GM18507 (cell line): ENCODE measurements at regions not wholly inside any gene's neighbourhood (a gene's known extent, or its start where the extent isn't known, plus 50 kb on each side); places are given as distances from the start of the nearest gene placed in this dataset.

Experiments
- DNase-seq: peaks from one replicate; pipeline ENCODE4 v3.0.0; 2011; ENCODE audit warnings: low read depth; ENCODE audit not compliant: insufficient read length; ENCODE audit errors: extremely low spot score
- FAIRE-seq: peaks from 2 replicates; lab custom pipeline; 2011; peaks lifted over from hg19 to GRCh38; lab: Jason Lieb, UNC

GRCh38 chr1:239718997-239719628 lies 332.7 kb downstream of the CHRM3 start:
- FAIRE-seq: no peak
- no peak for DNase-seq

DNA sequence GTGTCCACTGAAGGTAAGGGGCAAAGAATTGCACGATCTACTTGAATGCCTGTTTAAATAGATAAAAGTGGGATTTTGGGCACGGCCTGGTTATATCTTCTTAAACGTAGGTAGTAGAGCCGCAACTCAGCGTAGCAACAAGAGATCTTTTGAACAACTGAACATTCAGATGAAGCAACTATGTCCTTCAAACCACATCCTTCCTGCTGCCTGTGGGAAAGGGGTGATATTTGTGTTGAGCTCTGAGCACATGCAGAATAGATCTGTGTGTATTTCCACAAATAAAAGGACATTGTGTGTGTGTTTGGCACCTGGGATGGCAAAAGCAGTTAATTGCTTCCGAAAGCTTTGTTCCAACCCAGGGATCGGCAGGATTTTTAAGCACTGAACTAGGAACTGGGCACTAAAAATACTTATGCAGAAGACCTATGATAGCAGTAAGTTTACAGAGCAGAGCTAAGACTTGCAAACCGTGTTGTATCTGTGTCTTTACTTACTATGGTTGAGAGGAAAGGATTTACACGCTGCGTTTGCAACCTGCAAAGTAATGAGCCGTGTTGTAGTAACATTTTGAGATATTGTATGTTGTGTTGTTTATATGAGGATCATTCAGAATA lies 333.4 kb downstream of the CHRM3 start:
- FAIRE-seq (no peak), DNase-seq (no peak)

DNA sequence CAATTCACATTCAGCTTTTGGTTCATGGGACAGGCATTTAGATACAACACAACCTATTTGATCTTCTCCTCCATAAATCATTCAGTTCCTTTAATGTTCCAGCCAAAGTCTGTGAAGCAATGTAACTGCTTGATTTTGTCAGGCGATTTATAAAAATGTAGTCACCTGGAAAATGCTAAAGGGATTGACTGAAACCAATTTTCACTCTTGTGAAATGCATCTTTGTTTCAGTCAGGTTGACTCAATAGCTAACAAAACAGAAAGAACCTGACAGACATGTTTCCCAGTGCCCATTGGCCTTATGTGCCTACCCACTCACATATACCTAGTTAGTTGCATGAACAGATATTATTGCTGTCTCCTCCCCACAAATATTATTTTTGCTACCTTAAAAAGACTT lies 335.7 kb downstream of the CHRM3 start:
- DNase-seq (no peak), FAIRE-seq (no peak)

DNA sequence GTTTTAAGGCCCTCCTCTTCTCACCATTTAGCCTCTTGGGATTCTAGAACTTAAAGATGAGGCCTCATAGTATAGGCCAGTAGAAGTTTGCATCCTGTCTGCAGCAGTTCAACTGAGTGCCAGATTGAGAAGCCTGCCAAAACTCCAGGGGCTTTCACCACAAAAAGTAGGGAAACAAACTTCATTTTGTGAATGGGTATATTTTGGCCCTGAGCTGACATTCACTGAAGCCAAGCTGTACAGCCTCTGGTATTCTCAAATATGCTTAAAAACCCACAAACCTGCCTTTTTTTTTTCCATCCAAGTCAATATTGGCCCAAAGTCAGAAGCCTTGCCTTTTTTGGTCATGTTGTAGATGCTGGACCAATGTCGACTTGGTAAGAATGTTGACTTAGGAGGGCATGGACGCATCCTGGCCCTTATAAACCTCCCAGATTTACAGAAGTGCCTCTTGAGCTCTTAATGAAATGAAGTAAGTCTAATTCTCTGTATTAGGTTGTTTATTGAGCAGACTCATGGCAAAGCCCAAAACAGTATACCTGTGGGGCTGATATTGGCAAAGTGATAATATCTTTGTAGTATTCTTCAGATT lies 337.5 kb downstream of the CHRM3 start:
- no peak for FAIRE-seq
- DNase-seq: no peak

DNA sequence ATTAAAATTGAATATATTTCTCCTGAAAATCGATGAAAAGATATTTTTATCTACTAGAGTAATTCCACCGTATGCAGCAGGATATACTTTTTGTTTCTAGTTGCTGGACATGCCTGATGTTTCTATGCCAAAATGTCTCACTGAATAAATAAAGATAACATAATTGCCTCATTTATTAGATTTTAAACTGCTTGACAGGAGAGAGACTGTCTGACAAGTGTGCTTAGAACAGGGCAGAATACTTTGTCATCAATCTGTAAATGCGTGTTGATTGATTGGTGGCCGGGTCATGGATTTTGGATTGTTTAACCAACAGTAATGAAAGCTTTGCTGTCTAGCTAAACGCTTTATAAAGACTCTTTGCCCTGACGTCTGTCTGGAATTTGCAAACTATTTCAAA lies 339.0 kb downstream of the CHRM3 start:
- FAIRE-seq (no peak), DNase-seq (no peak)

DNA sequence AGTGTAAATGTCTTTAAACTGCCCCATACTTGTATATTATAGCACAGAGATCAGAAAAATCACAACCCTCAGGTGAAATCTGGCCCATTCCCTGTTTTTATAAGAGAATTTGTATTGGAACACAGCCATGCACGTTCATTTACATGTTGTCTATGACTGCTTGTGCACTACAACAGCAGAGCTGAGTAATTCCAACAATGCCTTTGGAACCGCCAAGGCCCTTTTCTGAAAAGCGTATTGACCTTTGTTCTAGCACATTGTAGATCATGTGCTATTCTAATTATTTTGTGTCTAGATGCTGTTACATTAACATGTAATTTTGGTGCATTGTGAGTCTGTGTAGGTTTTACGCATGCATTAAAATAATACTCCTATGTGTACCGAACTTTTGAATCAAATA lies 339.6 kb downstream of the CHRM3 start:
- FAIRE-seq: no peak

GRCh38 chr1:239730378-239730777 lies 344.0 kb downstream of the CHRM3 start:
- DNase-seq (no peak), FAIRE-seq (no peak)

More for the DNA sequence above, 339.6 kb downstream of the CHRM3 start:
- no peak for DNase-seq

DNA sequence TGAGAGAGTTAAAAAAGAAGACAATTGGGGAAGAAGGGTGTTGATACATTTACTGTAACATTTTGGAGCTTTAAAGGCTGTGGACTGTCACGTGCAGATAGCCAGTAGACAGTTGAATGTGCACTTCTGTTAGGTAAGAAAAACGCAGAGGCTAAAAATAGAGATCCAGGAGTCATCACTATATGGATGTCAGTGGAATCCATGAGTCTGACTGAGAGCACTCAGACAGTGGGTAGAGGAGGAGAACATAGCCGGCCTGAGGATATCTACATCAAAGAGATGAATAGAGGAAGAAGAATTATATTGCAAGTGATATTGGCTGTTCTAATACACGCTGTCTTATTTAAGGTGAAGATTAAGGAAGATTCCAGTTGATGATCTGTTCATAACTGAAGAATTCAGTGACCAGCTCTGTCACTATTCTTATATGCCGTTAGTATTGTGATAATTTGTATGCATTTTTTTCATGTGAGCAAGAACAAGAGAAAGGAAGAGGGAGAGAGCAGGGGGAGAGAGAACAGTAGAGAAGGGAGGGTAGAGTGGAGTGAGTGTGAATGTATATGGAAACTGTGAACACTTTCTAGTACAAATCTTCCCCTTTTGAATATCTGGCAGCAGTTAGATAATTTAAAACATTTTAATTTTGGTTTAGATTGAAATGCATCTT lies 344.8 kb downstream of the CHRM3 start:
- no peak for FAIRE-seq
- DNase-seq: no peak

DNA sequence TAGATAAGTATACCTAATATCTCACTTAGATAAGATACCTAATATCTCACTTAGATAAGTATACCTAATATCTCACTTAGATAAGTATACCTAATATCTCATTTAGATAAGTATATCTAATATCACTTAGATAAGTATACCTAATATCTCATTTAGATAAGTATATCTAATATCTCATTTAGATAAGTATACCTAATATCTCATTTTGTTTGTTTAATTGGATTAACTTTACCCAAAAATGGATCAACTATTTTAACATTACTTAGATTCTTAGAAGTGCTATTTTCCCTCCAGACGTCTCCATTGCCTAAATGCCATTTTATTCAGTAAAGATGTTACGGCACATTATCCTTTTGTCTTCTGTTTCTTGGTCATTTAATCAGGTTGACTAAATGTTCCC lies 346.4 kb downstream of the CHRM3 start:
- FAIRE-seq (no peak), DNase-seq (no peak)

- no peak for FAIRE-seq
- DNase-seq: no peak
Observed at GRCh38 chr1:239733995-239734394, 347.6 kb downstream of the CHRM3 start.

- FAIRE-seq: no peak
- no peak for DNase-seq
Observed at GRCh38 chr1:239735111-239735510, 348.7 kb downstream of the CHRM3 start.

DNA sequence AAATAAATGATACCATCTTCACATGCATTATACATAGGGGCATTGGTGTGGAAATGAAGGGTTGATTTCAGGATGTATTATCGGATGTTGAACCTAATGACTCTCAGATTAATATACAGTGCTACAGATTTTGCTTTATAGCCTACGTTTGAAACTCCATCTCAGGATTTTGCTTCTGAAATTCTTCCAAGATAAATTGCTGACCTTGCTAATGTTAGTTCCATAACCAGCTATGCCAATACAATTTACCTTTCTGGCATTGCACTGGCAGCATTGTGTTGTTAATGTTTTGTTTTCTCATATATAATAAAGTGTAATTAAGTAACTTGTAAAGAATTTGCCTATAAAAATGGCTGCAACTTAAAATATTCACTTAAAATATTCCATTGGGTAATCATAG lies 350.1 kb downstream of the CHRM3 start:
- no peak for DNase-seq
- FAIRE-seq: no peak

- no peak for FAIRE-seq
- no peak for DNase-seq
Observed at GRCh38 chr1:239739375-239739774, 352.3 kb upstream of the FMN2 start.

DNA sequence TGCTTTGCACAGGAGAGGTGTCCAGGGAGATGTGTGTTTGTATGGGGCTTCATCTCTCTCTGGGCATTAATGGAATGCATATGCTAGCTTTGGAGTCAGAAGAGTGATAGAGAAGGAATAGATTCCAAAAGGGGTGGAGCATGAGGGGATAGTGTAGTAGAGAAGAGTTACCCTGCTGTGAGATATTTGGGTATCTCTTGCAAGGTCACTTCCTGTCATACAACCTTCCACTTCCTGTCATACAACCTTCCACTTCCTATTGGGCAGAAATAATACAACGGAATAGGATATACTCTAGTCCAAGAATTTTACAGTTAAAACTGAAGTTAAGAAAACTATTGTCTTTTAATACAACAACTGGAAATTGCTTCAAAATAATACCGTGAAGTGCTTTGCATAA lies 351.8 kb upstream of the FMN2 start:
- no peak for DNase-seq
- no peak for FAIRE-seq

DNA sequence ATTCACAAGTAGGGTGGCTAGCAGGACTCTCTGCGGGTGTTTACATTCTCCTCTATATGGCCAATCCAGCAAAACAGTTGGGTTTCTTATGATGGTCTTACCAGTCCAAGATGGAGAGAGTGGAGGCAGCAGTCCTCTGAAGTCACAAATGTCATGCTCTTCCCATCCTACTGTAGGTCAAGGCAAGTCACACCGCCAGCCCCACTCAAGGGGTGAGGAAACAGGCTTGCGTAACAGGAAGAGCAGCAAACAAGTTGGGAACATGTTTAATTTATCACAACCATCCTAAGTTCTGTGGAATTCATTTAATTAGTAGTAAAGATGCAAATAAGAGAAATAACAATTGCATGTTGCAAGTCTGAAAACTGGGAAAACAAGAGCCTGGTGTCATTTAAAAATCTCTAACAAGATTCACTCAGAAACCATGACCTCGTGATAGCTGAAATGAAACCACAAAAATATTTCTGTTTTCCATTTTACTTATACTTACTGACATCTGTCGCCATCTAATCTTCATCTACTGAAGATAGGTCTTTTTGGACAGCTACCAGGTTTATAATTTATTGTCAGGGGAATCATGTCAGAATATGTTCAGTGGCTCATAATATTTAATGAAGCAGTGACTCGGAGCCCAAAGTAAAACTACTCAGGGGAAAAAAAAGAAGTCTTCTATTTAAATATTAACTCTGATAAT lies 349.1 kb upstream of the FMN2 start:
- no peak for DNase-seq
- FAIRE-seq: no peak

- DNase-seq (no peak), FAIRE-seq (no peak)
Observed at GRCh38 chr1:239744851-239745250, 346.8 kb upstream of the FMN2 start.

DNA sequence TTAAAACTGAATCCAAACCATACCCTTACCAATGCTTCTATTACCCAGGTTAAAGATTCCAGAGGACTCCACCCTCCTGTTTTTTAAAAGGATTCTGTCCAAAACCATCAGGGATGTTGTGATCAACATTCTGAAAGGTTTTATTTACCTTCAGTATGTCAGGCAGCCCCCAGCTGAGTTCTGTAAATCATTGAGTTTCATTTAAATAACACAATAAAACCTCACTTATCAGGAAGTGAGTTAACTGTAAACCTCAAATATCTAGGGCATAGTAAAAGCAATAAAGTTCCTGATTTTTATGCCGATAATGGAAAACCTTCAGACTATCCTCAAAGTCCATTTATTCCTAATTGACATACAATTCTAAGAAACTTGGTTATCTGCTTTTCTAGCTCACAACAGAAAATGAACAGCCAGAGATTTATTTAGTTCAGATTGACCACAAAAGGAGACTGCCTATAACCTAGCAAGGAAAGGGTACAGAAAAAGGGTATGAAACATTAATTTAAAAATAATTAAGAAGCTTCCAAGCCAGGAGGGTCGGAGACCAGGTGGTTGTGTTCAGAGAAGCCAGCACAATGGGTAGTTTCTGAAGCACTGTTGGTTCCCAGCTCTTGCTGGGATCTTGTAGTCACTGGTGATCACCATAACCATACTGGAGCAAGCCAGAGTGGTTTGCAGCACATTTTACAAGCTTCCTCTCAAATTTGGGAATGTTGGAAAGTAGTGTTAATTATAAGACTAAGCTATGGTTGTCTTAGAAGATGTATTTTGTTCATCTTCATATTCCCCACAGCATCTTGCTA lies 336.4 kb upstream of the FMN2 start:
- DNase-seq (no peak), FAIRE-seq (no peak)

- FAIRE-seq: no peak
- no peak for DNase-seq
Observed at GRCh38 chr1:239757716-239758115, 334.0 kb upstream of the FMN2 start.

DNA sequence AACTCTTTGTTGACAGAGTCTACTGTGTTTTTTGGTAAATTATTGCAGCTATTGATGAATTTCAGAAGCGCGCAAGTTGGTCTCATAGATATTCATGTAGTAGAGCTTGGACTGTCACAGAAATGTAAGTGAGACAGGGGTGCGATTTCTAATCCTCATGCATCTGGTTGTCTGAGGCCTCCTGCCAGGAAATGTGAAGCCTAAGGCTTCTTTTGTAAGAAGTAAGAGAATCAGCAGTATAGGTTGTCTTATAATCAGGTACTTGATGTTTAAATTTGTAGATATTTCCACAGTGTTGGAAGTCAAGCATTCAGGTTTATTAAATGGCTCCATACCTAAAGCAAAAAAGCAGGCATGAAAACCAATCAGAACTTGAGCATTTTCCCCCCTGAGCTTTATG lies 332.9 kb upstream of the FMN2 start:
- DNase-seq (no peak), FAIRE-seq (no peak)
